Nephron progenitor cell (in vitro differentiated cells): ENCODE measurements at regions not wholly inside any gene's neighbourhood (a gene's known extent, or its start where the extent isn't known, plus 50 kb on each side); places are given as distances from the start of the nearest gene placed in this dataset.

Source experiments
- DNase-seq: peaks from one replicate; pipeline ENCODE4 v3.0.0; 2021
- H3K27ac Mint-ChIP-seq: 2 replicates; pipeline ENCODE4 v1.8.0; 2021; ENCODE audit warnings: mild to moderate bottlenecking, moderate library complexity, mixed read lengths
- H3K27me3 Mint-ChIP-seq: 2 replicates; pipeline ENCODE4 v1.8.0; 2021; ENCODE audit warnings: mild to moderate bottlenecking, low read depth, mixed read lengths; ENCODE audit not compliant: poor library complexity
- H3K36me3 Mint-ChIP-seq: 2 replicates; pipeline ENCODE4 v1.8.0; 2021; ENCODE audit warnings: low read depth, mixed read lengths
- H3K4me1 Mint-ChIP-seq: 2 replicates; pipeline ENCODE4 v1.8.0; 2021; ENCODE audit warnings: mixed read lengths
- H3K4me3 Mint-ChIP-seq: 2 replicates; pipeline ENCODE4 v1.8.0; 2021; ENCODE audit warnings: mild to moderate bottlenecking, moderate library complexity, mixed read lengths
- H3K9me3 Mint-ChIP-seq: 2 replicates; pipeline ENCODE4 v1.8.0; 2021; ENCODE audit warnings: mild to moderate bottlenecking, moderate library complexity, mixed read lengths
- TF ChIP-seq, protein P1 (sequence below): fragments of 200-600 bp; sonication (generic); IDR thresholded peaks from 2 replicates; pipeline ENCODE4 v1.5.0; 2021; ENCODE audit warnings: antibody characterized with exemption

DNA sequence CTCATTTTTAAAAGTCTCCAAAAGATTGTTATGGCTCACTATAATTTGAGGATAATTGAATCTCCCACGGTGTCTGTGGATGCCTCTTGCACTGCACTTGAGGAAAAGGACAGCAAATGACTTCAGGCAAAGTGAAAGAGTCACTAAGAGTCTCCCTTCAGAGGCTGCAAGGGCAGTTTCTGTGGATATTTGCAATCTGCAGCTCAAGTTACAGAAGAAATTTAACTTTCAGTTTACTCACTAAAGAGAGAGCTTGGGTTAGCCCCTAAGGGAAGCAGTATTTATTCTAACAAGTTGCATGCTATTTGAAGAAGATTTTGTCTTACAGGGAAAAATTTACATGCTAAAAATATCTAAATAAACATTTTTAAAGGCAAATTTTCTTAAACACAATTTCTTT is 912.0 kb upstream of the TENM3 start:
- Mint-ChIP-seq H3K27me3 (peaks cover 11% of the 10 kb centered on the region), H3K4me1 (peaks cover 30% of the 10 kb centered on the region), H3K9me3 (peaks cover 9% of the 10 kb centered on the region), H3K27ac (no peak overlapping the region), H3K4me3 (no peak overlapping the region), H3K36me3 (no peaks in the 10 kb centered on the region)
- DNase-seq = no peak
- TF ChIP-seq, protein P1, sequence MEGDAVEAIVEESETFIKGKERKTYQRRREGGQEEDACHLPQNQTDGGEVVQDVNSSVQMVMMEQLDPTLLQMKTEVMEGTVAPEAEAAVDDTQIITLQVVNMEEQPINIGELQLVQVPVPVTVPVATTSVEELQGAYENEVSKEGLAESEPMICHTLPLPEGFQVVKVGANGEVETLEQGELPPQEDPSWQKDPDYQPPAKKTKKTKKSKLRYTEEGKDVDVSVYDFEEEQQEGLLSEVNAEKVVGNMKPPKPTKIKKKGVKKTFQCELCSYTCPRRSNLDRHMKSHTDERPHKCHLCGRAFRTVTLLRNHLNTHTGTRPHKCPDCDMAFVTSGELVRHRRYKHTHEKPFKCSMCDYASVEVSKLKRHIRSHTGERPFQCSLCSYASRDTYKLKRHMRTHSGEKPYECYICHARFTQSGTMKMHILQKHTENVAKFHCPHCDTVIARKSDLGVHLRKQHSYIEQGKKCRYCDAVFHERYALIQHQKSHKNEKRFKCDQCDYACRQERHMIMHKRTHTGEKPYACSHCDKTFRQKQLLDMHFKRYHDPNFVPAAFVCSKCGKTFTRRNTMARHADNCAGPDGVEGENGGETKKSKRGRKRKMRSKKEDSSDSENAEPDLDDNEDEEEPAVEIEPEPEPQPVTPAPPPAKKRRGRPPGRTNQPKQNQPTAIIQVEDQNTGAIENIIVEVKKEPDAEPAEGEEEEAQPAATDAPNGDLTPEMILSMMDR = no peak

- H3K4me1 Mint-ChIP-seq = peaks cover 12% of the 10 kb centered on the region
- peaks cover 5% of the 10 kb centered on the region for H3K36me3 Mint-ChIP-seq
- no peak overlapping the region for H3K27ac Mint-ChIP-seq
- TF ChIP-seq, protein P1 = no peak
- no peaks in the 10 kb centered on the region for H3K27me3 Mint-ChIP-seq
- no peak for DNase-seq
- peaks cover 22% of the 10 kb centered on the region for H3K9me3 Mint-ChIP-seq
- no peak overlapping the region for H3K4me3 Mint-ChIP-seq
Observed at GRCh38 chr4:181345931-181346330, 897.3 kb upstream of the TENM3 start.

GRCh38 chr4:181350615-181351415 is 892.4 kb upstream of the TENM3 start:
- Mint-ChIP-seq H3K27me3 (no peaks in the 10 kb centered on the region), H3K36me3 (peaks cover 5% of the 10 kb centered on the region), H3K4me3 (no peak overlapping the region), H3K27ac (no peak overlapping the region), H3K9me3 (peaks cover 5% of the 10 kb centered on the region), H3K4me1 (peaks cover 35% of the 10 kb centered on the region)
- TF ChIP-seq, protein P1 = no peak
- peak; percentile 15 for DNase-seq

GRCh38 chr4:181364504-181364903 is 878.7 kb upstream of the TENM3 start:
- Mint-ChIP-seq H3K27me3 (no peaks in the 10 kb centered on the region), H3K9me3 (no peaks in the 10 kb centered on the region), H3K4me1 (peaks cover 8% of the 10 kb centered on the region), H3K36me3 (no peaks in the 10 kb centered on the region), H3K4me3 (no peak overlapping the region), H3K27ac (no peak overlapping the region)
- no peak for DNase-seq
- TF ChIP-seq, protein P1 = no peak

DNA sequence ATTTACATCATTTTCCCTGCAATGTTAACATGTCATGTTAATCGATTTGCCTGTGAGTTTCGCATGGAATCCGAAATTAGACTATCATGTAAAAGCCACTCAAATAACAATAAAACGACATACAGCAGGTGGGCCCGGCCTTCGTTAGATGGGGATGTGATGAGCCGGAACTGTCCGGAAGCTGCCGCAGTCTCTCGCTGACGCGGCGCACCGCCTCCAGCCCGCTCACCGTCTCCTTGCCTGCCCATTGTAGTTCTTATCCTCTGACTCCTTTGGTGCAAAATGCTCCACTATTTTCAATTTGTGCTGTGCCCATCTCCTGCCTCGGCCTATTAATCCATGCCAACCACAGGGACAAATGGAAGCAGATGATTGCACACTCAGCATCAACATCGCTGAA is 877.5 kb upstream of the TENM3 start:
- no peaks in the 10 kb centered on the region for H3K36me3 Mint-ChIP-seq
- no peak overlapping the region for H3K27ac Mint-ChIP-seq
- no peaks in the 10 kb centered on the region for H3K27me3 Mint-ChIP-seq
- peaks cover 8% of the 10 kb centered on the region for H3K4me1 Mint-ChIP-seq
- H3K9me3 Mint-ChIP-seq = no peaks in the 10 kb centered on the region
- H3K4me3 Mint-ChIP-seq = no peak overlapping the region
- no peak for DNase-seq
- TF ChIP-seq, protein P1 = no peak

DNA sequence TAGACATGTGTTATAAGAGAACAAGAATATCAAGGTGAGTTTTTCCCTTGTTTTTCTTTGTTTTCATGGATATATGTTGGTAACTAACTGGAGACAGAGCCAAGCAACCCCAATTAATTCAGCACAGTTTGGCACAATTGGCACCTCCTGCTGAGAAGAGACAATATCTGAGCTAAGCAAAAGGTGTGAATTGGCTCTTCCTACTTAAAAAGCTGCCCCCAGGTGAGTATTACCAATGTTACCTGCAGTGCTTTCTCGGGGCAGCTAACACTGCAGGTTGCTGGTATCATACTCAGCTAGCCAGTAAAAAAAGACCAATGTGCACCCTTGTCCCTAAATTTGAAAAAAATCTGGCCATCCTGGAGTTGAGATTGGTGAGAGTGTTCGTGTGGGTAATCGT is 871.2 kb upstream of the TENM3 start:
- TF ChIP-seq, protein P1 = no peak
- H3K4me3 Mint-ChIP-seq = no peak overlapping the region
- no peak overlapping the region for H3K27ac Mint-ChIP-seq
- peaks cover 9% of the 10 kb centered on the region for H3K4me1 Mint-ChIP-seq
- H3K27me3 Mint-ChIP-seq = no peaks in the 10 kb centered on the region
- DNase-seq = no peak
- H3K9me3 Mint-ChIP-seq = no peaks in the 10 kb centered on the region
- H3K36me3 Mint-ChIP-seq = no peaks in the 10 kb centered on the region
